Spinal cord (tissue), 9 donors: ENCODE measurements at regions not wholly inside any gene's neighbourhood (a gene's known extent, or its start where the extent isn't known, plus 50 kb on each side); places are given as distances from the start of the nearest gene placed in this dataset.

Source experiments
- DNase-seq, 6 donors: peaks; one replicate each; pipeline versions ENCODE4 v3.0.0 to v3.0.0-alpha.2; 2013 to 2015; ENCODE audit warnings: low spot score in 6 of 6, low read depth in 4 of 6
- H3K27ac ChIP-seq: one replicate; pipeline ENCODE4 v1.5.1; 2013; ENCODE audit warnings: low read depth, low read length, control low read depth
- H3K27me3 ChIP-seq: one replicate; pipeline ENCODE4 v1.6.1; 2013; ENCODE audit warnings: low read length; ENCODE audit not compliant: control insufficient read depth, insufficient read depth
- H3K36me3 ChIP-seq: one replicate; pipeline ENCODE4 v1.6.1; 2013; ENCODE audit warnings: low read length; ENCODE audit not compliant: control insufficient read depth, insufficient read depth
- H3K4me1 ChIP-seq: one replicate; pipeline ENCODE4 v1.6.1; 2013; ENCODE audit warnings: low read length; ENCODE audit not compliant: control insufficient read depth, insufficient read depth
- H3K4me3 ChIP-seq: one replicate; pipeline ENCODE4 v1.5.1; 2013; ENCODE audit warnings: low read depth, low read length, control low read depth
- H3K9me3 ChIP-seq: one replicate; pipeline ENCODE4 v1.6.1; 2013; ENCODE audit warnings: low read length; ENCODE audit not compliant: control insufficient read depth, insufficient read depth
- WGBS: methylation state at CpG from one replicate; pipeline ENCODE4 v1.1.5; 2013; ENCODE audit warnings: missing lambda C conversion rate; ENCODE audit not compliant: insufficient coverage; 5-methylcytosine and 5-hydroxymethylcytosine counted together
- donor health status: healthy.

DNA sequence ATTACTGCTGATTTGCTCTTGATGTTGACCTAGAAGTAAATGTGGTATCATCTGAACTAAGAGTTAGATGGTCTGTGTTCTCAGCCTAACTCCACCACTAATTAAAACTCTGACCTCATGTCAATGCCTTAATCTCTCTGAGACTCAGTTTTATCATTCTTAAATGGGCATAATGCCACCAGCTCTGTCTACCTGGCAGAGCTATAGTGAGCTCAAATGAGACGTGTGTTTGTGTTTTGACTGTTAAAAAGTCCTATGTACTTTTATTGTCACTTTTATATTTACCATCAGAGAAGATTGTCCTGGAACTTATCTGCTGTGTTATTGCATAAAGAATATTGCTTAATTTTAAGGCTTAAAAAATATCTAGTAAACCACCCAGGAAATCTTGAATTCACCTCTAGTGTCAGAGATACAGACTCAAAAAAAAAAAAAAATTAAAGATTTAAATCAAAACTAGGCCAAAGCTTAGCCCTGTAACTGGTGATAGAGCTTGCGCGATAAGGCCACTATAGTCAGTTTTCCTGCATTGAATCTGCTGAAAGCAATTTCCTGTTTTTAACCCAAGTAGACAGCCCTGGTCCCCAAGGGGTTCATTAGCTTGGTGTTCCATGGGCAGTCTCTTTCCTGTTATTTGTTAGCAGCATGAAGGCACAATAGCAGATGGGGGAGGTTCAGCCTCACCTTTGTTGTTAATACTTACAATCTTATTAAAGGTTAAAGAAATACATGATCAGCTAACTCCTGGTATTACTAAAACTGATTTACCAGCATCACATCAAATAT, 261.8 kb downstream of the ATP23 start:
- Histone ChIP-seq H3K9me3 (no peaks in the 10 kb centered on the region), H3K36me3 (no peaks in the 10 kb centered on the region), H3K27ac (no peak overlapping the region), H3K27me3 (no peaks in the 10 kb centered on the region), H3K4me1 (no peaks in the 10 kb centered on the region), H3K4me3 (no peak overlapping the region)
- peak in 1 of 6 donors; percentile 71 for DNase-seq
- 79% methylated on average over 2 of the region's 3 CpGs for WGBS

DNA sequence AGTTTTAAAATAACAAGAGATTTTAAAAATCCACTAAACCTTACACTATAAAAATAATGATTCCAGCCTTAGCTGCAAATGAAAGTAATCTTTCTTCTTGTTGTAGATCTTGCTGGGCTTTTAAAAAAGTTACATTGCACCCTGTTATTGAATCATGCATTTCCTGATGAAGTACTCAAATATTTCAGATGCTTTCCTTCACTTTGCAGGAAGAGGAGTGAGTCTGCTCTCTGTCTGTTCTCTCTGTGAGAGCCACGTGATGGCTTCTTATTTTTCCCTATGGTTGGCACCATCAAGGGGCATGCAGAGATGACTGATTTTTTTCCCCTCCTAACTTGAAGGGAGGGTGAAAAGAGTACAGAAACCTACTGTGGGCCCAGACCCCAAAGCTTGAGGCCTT, 262.7 kb downstream of the ATP23 start:
- no peak overlapping the region for H3K27ac ChIP-seq
- no CpG with 5 or more reads among the region's 1 CpG for WGBS
- peak in 1 of 6 donors; percentile 9 for DNase-seq

DNA sequence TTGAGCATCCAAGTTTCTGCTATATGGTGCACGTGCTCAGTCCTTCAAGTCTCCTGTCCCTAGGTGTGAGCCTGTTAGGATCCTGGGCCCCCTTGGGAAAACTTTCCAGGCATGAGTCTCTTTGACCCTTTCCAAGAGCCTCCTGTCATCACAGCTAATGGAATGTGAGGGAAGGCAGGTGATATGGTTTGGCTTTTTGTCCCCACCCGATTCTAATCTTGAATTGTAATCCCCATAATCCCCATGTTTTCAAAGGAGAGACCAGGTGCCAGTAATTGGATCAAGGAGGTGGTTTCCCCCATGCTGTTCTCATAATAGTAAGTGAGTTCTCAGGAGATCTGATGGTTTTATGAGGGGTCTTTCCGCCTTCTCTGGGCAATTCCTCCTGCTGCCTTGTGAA, 265.5 kb downstream of the ATP23 start:
- Histone ChIP-seq H3K4me3 (no peak overlapping the region), H3K9me3 (no peaks in the 10 kb centered on the region), H3K36me3 (no peaks in the 10 kb centered on the region), H3K27me3 (no peaks in the 10 kb centered on the region), H3K4me1 (no peaks in the 10 kb centered on the region), H3K27ac (no peak overlapping the region)
- no peak for DNase-seq
- WGBS: 83% methylated on average over 1 of the region's 3 CpGs

More for the DNA sequence above, 262.7 kb downstream of the ATP23 start:
- Histone ChIP-seq H3K4me3 (no peak overlapping the region), H3K27me3 (no peaks in the 10 kb centered on the region), H3K4me1 (no peaks in the 10 kb centered on the region), H3K9me3 (no peaks in the 10 kb centered on the region), H3K36me3 (no peaks in the 10 kb centered on the region)

DNA sequence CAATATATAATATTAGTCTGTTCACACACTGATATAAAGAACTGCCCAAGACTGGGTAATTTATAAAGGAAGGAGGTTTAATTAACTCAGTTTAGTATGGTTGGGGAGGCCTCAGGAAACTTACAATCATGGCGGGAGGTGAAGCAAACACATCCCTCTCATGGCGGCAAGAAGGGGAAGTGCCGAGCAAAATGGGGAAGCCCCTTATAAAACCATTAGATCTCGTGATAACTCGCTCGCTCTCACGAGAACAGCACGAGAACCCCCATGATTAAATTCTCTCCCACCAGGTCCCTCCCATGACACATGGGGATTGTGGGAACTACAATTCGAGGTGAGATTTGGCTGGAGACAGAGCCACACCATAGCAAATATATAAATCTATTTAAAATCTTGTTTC, 269.8 kb downstream of the ATP23 start:
- WGBS: no CpG with 5 or more reads among the region's 9 CpGs
- Histone ChIP-seq H3K27ac (no peak overlapping the region), H3K4me1 (no peaks in the 10 kb centered on the region), H3K4me3 (no peak overlapping the region), H3K27me3 (no peaks in the 10 kb centered on the region), H3K9me3 (no peaks in the 10 kb centered on the region), H3K36me3 (no peaks in the 10 kb centered on the region)
- DNase-seq: no peak

DNA sequence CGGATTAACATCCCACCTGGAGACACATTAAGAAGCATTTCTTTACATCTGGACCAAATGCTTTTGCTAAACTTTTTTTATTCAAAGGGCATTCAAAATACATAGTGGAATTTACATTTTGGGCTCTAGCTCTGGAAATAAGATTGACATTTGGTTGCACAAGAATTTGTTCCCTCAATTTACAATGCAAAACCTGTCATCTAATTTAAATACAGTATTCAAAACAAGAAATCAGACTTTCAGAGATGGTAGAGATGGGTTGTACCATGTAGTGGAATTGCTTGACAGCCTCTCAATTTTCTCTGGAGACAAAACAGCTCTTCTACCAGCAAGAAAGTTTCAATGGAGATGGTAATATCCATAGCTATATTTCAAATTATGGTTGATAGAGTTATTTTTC, 275.8 kb downstream of the ATP23 start:
- Histone ChIP-seq H3K27ac (no peak overlapping the region), H3K27me3 (no peaks in the 10 kb centered on the region), H3K36me3 (no peaks in the 10 kb centered on the region), H3K9me3 (no peaks in the 10 kb centered on the region), H3K4me1 (no peaks in the 10 kb centered on the region), H3K4me3 (no peak overlapping the region)
- WGBS: no CpG with 5 or more reads among the region's 1 CpG
- peak in 1 of 6 donors; percentile 24 for DNase-seq

DNA sequence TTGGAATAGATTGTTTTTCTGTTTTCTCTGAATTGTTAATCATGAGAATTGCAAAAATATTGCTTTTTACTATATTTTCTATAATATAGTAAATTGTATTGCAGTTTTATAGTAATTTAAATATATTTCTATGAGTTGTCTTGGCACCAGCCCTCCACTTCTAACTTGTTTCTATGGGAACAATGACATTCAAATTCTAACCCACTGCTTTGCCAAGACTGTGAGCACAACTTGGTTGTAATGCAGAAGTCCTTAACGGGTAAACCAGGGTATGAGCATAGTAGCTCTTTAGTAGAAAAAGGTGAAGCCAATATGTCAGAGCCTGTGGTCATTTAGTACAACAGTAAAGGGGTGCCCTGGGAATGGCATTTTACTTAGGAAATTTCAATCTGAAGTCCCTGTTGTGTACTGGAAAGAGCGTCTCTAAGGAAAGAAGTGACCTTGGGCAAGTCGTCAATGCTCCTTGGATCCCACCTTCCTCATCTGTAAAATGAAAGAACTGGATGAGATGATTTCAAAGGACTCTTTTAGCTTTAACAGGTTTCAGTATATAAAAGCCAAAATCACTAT, 283.3 kb downstream of the ATP23 start:
- Histone ChIP-seq H3K9me3 (no peaks in the 10 kb centered on the region), H3K27me3 (no peaks in the 10 kb centered on the region), H3K4me1 (no peaks in the 10 kb centered on the region), H3K4me3 (no peak overlapping the region), H3K36me3 (no peaks in the 10 kb centered on the region), H3K27ac (no peak overlapping the region)
- DNase-seq: peak in 1 of 6 donors; percentile 73
- 40% methylated on average over 1 of the region's 3 CpGs for WGBS

DNA sequence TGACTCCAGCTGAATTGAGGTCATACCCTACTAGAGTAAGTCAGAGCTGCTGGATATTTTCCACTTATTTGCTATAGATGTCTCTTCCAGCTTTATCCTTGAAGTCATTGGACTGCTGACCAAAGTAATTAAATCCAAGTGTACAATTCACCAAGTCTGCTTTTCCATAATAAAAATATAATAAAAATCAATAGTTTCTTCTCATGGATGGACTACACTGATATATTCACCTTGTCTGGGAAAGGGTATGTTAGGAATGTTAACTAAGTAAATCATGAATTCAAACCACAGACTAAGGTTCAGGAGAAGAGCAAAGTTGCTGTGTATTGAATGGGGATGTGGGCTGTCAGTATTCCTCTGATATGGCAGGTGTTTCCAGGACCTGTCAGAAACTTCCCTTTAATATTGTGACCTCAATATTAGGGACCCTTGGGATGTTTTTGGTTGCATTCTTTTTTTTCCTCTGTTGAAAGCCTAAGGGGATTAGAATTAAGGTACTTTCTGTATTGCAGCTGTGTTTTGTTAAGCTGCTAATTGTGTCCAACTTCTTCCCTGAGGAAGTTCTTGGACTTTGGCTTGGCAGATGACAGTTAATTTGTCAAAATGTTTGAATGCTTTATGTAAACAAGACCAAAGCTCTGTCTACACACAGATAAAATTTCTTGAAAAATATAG, 284.0 kb downstream of the ATP23 start:
- no peak for DNase-seq
- no peaks in the 10 kb centered on the region for H3K36me3 ChIP-seq
- H3K27ac ChIP-seq: no peak overlapping the region
- H3K27me3 ChIP-seq: no peaks in the 10 kb centered on the region
- no peak overlapping the region for H3K4me3 ChIP-seq
- H3K9me3 ChIP-seq: no peaks in the 10 kb centered on the region
- no peaks in the 10 kb centered on the region for H3K4me1 ChIP-seq

DNA sequence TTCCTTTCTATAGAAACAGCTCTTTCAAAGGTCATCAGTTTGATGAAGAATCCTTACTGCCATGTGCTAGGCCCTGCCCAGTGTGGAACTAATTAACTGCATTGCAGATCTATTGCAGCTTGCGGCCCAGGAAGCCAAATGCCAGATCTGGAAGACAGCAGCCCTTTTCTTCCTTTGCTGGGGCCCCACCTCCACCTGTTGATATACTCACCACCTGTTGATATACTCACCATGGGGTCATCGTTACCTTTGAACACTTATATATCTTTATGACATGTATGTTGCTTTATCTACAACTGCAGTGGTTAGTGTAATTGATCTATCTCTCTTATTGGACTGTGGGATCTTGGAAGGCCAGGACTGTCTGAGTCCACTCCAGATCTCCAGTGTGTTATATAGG, 292.5 kb downstream of the ATP23 start:
- no peak for DNase-seq
- Histone ChIP-seq H3K4me3 (no peak overlapping the region), H3K36me3 (no peaks in the 10 kb centered on the region), H3K4me1 (no peaks in the 10 kb centered on the region), H3K9me3 (no peaks in the 10 kb centered on the region), H3K27ac (no peak overlapping the region), H3K27me3 (no peaks in the 10 kb centered on the region)
- 89% methylated on average over 1 of the region's 2 CpGs for WGBS

DNA sequence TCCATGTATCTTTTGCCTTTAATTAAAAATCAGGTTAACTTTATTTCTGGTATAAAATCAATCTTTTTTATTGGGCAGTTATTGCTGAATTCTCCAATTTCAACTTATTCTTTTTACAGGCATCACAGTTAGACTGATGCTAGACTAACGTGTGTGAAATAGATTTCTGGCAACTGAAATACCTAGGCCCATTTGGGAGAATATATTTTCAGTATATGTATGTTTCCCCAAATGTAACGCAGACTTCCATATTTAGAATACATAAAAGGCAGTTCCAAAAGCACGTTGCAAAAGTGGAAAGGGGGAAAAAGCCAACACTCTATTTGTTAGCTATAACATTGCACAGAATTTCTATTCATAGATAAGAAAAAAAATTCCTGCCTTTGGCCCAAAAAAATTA, 297.0 kb downstream of the ATP23 start:
- no CpG with 5 or more reads among the region's 3 CpGs for WGBS
- peak in 1 of 6 donors; percentile 51 for DNase-seq
- Histone ChIP-seq H3K36me3 (no peaks in the 10 kb centered on the region), H3K4me3 (no peak overlapping the region), H3K27ac (no peak overlapping the region), H3K9me3 (no peaks in the 10 kb centered on the region), H3K4me1 (no peaks in the 10 kb centered on the region), H3K27me3 (no peaks in the 10 kb centered on the region)

DNA sequence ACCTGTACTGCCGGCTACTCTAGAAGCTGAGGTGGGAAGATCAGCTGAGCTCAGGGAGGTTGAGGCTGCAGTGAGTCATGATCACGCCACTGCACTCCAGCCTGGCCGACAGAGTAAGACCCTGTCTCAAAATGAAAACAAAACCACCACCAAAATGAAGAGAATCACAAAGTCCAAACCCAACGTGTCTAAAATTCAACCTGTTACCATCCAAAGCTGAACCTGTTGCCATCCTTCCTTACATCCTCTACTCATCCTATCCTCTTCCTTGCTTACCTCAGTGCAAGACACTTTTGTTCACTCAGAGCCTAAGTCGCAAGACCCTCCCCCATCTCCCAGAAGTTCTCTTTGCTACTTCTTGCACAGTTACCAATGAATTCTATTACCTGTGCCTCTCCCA, 299.7 kb downstream of the ATP23 start:
- H3K36me3 ChIP-seq: no peaks in the 10 kb centered on the region
- H3K27ac ChIP-seq: no peak overlapping the region
- WGBS: 98% methylated on average over 2 of the region's 5 CpGs
- no peaks in the 10 kb centered on the region for H3K9me3 ChIP-seq
- no peak overlapping the region for H3K4me3 ChIP-seq
- H3K4me1 ChIP-seq: no peaks in the 10 kb centered on the region
- H3K27me3 ChIP-seq: no peaks in the 10 kb centered on the region
- no peak for DNase-seq
